ENCODE measurements at regions not wholly inside any gene's neighbourhood (a gene's known extent, or its start where the extent isn't known, plus 50 kb on each side); places are given as distances from the start of the nearest gene placed in this dataset.

- no peaks in the 10 kb centered on the region for H3K4me1 ChIP-seq (ENCODE audit: control insufficient read depth in 1 of 2, insufficient read depth in 2 of 2, low read length in 2 of 2)
- no peak overlapping the region for H3K9ac ChIP-seq (ENCODE audit: low read depth in 1 of 2, low read length in 2 of 2)
- H3K9me3 ChIP-seq (ENCODE audit: control insufficient read depth in 1 of 2, low read length in 2 of 2) = no peaks in the 10 kb centered on the region
- no peaks in the 10 kb centered on the region for H3K27me3 ChIP-seq (ENCODE audit: control insufficient read depth in 1 of 2, insufficient read depth in 2 of 2, low read length in 2 of 2)
- H3K27ac ChIP-seq (ENCODE audit: low read depth, low read length) = no peak overlapping the region
- H3K4me3 ChIP-seq (ENCODE audit: low read depth in 1 of 2, low read length in 2 of 2) = no peak overlapping the region
- H3K36me3 ChIP-seq (ENCODE audit: control insufficient read depth in 1 of 2, insufficient read depth in 2 of 2, low read length in 2 of 2) = no peaks in the 10 kb centered on the region
These were observed 367.2 kb downstream of the EMP1 start for GRCh38 chr12:13563743-13564125.

GRCh38 chr12:13562915-13563742 is 366.6 kb downstream of the EMP1 start:
- Histone ChIP-seq H3K9ac (ENCODE audit: low read depth in 1 of 2, low read length in 2 of 2) (no peak overlapping the region), H3K9me3 (ENCODE audit: control insufficient read depth in 1 of 2, low read length in 2 of 2) (no peaks in the 10 kb centered on the region), H3K4me3 (ENCODE audit: low read depth in 1 of 2, low read length in 2 of 2) (no peak overlapping the region)

GRCh38 chr12:13561923-13562322 is 365.4 kb downstream of the EMP1 start:
- Histone ChIP-seq H3K9me3 (ENCODE audit: control insufficient read depth in 1 of 2, low read length in 2 of 2) (no peaks in the 10 kb centered on the region), H3K9ac (ENCODE audit: low read depth in 1 of 2, low read length in 2 of 2) (no peak overlapping the region), H3K27ac (ENCODE audit: low read depth, low read length) (no peak overlapping the region), H3K4me3 (ENCODE audit: low read depth in 1 of 2, low read length in 2 of 2) (no peak overlapping the region), H3K36me3 (ENCODE audit: control insufficient read depth in 1 of 2, insufficient read depth in 2 of 2, low read length in 2 of 2) (no peaks in the 10 kb centered on the region), H3K27me3 (ENCODE audit: control insufficient read depth in 1 of 2, insufficient read depth in 2 of 2, low read length in 2 of 2) (no peaks in the 10 kb centered on the region), H3K4me1 (ENCODE audit: control insufficient read depth in 1 of 2, insufficient read depth in 2 of 2, low read length in 2 of 2) (no peaks in the 10 kb centered on the region)

More at GRCh38 chr12:13562915-13563742, 366.6 kb downstream of the EMP1 start:
- no peaks in the 10 kb centered on the region for H3K27me3 ChIP-seq (ENCODE audit: control insufficient read depth in 1 of 2, insufficient read depth in 2 of 2, low read length in 2 of 2)
- H3K27ac ChIP-seq (ENCODE audit: low read depth, low read length) = no peak overlapping the region
- H3K36me3 ChIP-seq (ENCODE audit: control insufficient read depth in 1 of 2, insufficient read depth in 2 of 2, low read length in 2 of 2) = no peaks in the 10 kb centered on the region
- no peaks in the 10 kb centered on the region for H3K4me1 ChIP-seq (ENCODE audit: control insufficient read depth in 1 of 2, insufficient read depth in 2 of 2, low read length in 2 of 2)

- Histone ChIP-seq H3K27ac (ENCODE audit: low read depth, low read length) (no peak overlapping the region), H3K4me1 (ENCODE audit: control insufficient read depth in 1 of 2, insufficient read depth in 2 of 2, low read length in 2 of 2) (no peaks in the 10 kb centered on the region), H3K27me3 (ENCODE audit: control insufficient read depth in 1 of 2, insufficient read depth in 2 of 2, low read length in 2 of 2) (no peaks in the 10 kb centered on the region), H3K36me3 (ENCODE audit: control insufficient read depth in 1 of 2, insufficient read depth in 2 of 2, low read length in 2 of 2) (no peaks in the 10 kb centered on the region), H3K9me3 (ENCODE audit: control insufficient read depth in 1 of 2, low read length in 2 of 2) (no peaks in the 10 kb centered on the region), H3K9ac (ENCODE audit: low read depth in 1 of 2, low read length in 2 of 2) (no peak overlapping the region), H3K4me3 (ENCODE audit: low read depth in 1 of 2, low read length in 2 of 2) (no peak overlapping the region)
These were observed 362.9 kb downstream of the EMP1 start for GRCh38 chr12:13559318-13559978.

- no peaks in the 10 kb centered on the region for H3K4me1 ChIP-seq (ENCODE audit: control insufficient read depth in 1 of 2, insufficient read depth in 2 of 2, low read length in 2 of 2)
- no peaks in the 10 kb centered on the region for H3K27me3 ChIP-seq (ENCODE audit: control insufficient read depth in 1 of 2, insufficient read depth in 2 of 2, low read length in 2 of 2)
- no peaks in the 10 kb centered on the region for H3K36me3 ChIP-seq (ENCODE audit: control insufficient read depth in 1 of 2, insufficient read depth in 2 of 2, low read length in 2 of 2)
- no peaks in the 10 kb centered on the region for H3K9me3 ChIP-seq (ENCODE audit: control insufficient read depth in 1 of 2, low read length in 2 of 2)
- H3K27ac ChIP-seq (ENCODE audit: low read depth, low read length) = no peak overlapping the region
- H3K9ac ChIP-seq (ENCODE audit: low read depth in 1 of 2, low read length in 2 of 2) = no peak overlapping the region
- H3K4me3 ChIP-seq (ENCODE audit: low read depth in 1 of 2, low read length in 2 of 2) = no peak overlapping the region
These were observed 356.3 kb downstream of the EMP1 start for GRCh38 chr12:13552830-13553229.

- Histone ChIP-seq H3K4me3 (ENCODE audit: low read depth in 1 of 2, low read length in 2 of 2) (no peak overlapping the region), H3K27me3 (ENCODE audit: control insufficient read depth in 1 of 2, insufficient read depth in 2 of 2, low read length in 2 of 2) (no peaks in the 10 kb centered on the region), H3K9ac (ENCODE audit: low read depth in 1 of 2, low read length in 2 of 2) (no peak overlapping the region), H3K27ac (ENCODE audit: low read depth, low read length) (no peak overlapping the region), H3K4me1 (ENCODE audit: control insufficient read depth in 1 of 2, insufficient read depth in 2 of 2, low read length in 2 of 2) (no peaks in the 10 kb centered on the region), H3K36me3 (ENCODE audit: control insufficient read depth in 1 of 2, insufficient read depth in 2 of 2, low read length in 2 of 2) (no peaks in the 10 kb centered on the region), H3K9me3 (ENCODE audit: control insufficient read depth in 1 of 2, low read length in 2 of 2) (no peaks in the 10 kb centered on the region)
These were observed 350.8 kb downstream of the EMP1 start for GRCh38 chr12:13547283-13547682.

GRCh38 chr12:13546231-13546630 is 349.7 kb downstream of the EMP1 start:
- H3K27me3 ChIP-seq (ENCODE audit: control insufficient read depth in 1 of 2, insufficient read depth in 2 of 2, low read length in 2 of 2) = no peaks in the 10 kb centered on the region
- no peak overlapping the region for H3K4me3 ChIP-seq (ENCODE audit: low read depth in 1 of 2, low read length in 2 of 2)
- no peak overlapping the region for H3K27ac ChIP-seq (ENCODE audit: low read depth, low read length)
- no peaks in the 10 kb centered on the region for H3K9me3 ChIP-seq (ENCODE audit: control insufficient read depth in 1 of 2, low read length in 2 of 2)
- H3K9ac ChIP-seq (ENCODE audit: low read depth in 1 of 2, low read length in 2 of 2) = no peak overlapping the region
- no peaks in the 10 kb centered on the region for H3K4me1 ChIP-seq (ENCODE audit: control insufficient read depth in 1 of 2, insufficient read depth in 2 of 2, low read length in 2 of 2)
- no peaks in the 10 kb centered on the region for H3K36me3 ChIP-seq (ENCODE audit: control insufficient read depth in 1 of 2, insufficient read depth in 2 of 2, low read length in 2 of 2)

GRCh38 chr12:13539051-13539450 is 342.5 kb downstream of the EMP1 start:
- H3K36me3 ChIP-seq (ENCODE audit: control insufficient read depth in 1 of 2, insufficient read depth in 2 of 2, low read length in 2 of 2) = no peaks in the 10 kb centered on the region
- H3K9me3 ChIP-seq (ENCODE audit: control insufficient read depth in 1 of 2, low read length in 2 of 2) = no peaks in the 10 kb centered on the region
- H3K9ac ChIP-seq (ENCODE audit: low read depth in 1 of 2, low read length in 2 of 2) = no peak overlapping the region
- H3K27ac ChIP-seq (ENCODE audit: low read depth, low read length) = no peak overlapping the region
- no peak overlapping the region for H3K4me3 ChIP-seq (ENCODE audit: low read depth in 1 of 2, low read length in 2 of 2)
- H3K27me3 ChIP-seq (ENCODE audit: control insufficient read depth in 1 of 2, insufficient read depth in 2 of 2, low read length in 2 of 2) = peaks cover 0 to 3% of the 10 kb centered on the region in 2 donors
- no peaks in the 10 kb centered on the region for H3K4me1 ChIP-seq (ENCODE audit: control insufficient read depth in 1 of 2, insufficient read depth in 2 of 2, low read length in 2 of 2)

- H3K36me3 ChIP-seq (ENCODE audit: control insufficient read depth in 1 of 2, insufficient read depth in 2 of 2, low read length in 2 of 2) = no peaks in the 10 kb centered on the region
- H3K9me3 ChIP-seq (ENCODE audit: control insufficient read depth in 1 of 2, low read length in 2 of 2) = no peaks in the 10 kb centered on the region
These were observed 341.6 kb downstream of the EMP1 start for GRCh38 chr12:13538136-13538535.

GRCh38 chr12:13537623-13538022 is 341.1 kb downstream of the EMP1 start:
- Histone ChIP-seq H3K4me3 (ENCODE audit: low read depth in 1 of 2, low read length in 2 of 2) (no peak overlapping the region), H3K9me3 (ENCODE audit: control insufficient read depth in 1 of 2, low read length in 2 of 2) (no peaks in the 10 kb centered on the region), H3K27ac (ENCODE audit: low read depth, low read length) (no peak overlapping the region), H3K27me3 (ENCODE audit: control insufficient read depth in 1 of 2, insufficient read depth in 2 of 2, low read length in 2 of 2) (peaks cover 0 to 3% of the 10 kb centered on the region in 2 donors), H3K36me3 (ENCODE audit: control insufficient read depth in 1 of 2, insufficient read depth in 2 of 2, low read length in 2 of 2) (no peaks in the 10 kb centered on the region), H3K9ac (ENCODE audit: low read depth in 1 of 2, low read length in 2 of 2) (no peak overlapping the region), H3K4me1 (ENCODE audit: control insufficient read depth in 1 of 2, insufficient read depth in 2 of 2, low read length in 2 of 2) (no peaks in the 10 kb centered on the region)

More at GRCh38 chr12:13538136-13538535, 341.6 kb downstream of the EMP1 start:
- H3K4me3 ChIP-seq (ENCODE audit: low read depth in 1 of 2, low read length in 2 of 2) = no peak overlapping the region
- H3K27ac ChIP-seq (ENCODE audit: low read depth, low read length) = no peak overlapping the region
- H3K9ac ChIP-seq (ENCODE audit: low read depth in 1 of 2, low read length in 2 of 2) = no peak overlapping the region
- H3K27me3 ChIP-seq (ENCODE audit: control insufficient read depth in 1 of 2, insufficient read depth in 2 of 2, low read length in 2 of 2) = peaks cover 0 to 3% of the 10 kb centered on the region in 2 donors
- H3K4me1 ChIP-seq (ENCODE audit: control insufficient read depth in 1 of 2, insufficient read depth in 2 of 2, low read length in 2 of 2) = no peaks in the 10 kb centered on the region
